22Rv1 (cell line): ENCODE measurements at regions not wholly inside any gene's neighbourhood (a gene's known extent, or its start where the extent isn't known, plus 50 kb on each side); places are given as distances from the start of the nearest gene placed in this dataset.

Experiments
- H3K27ac ChIP-seq: fragments of 450-650 bp; 2 replicates; pipeline ENCODE4 v1.5.1; 2017
- ZFX ChIP-seq: fragments of 450-650 bp; IDR thresholded peaks from 2 replicates; pipeline ENCODE4 v1.6.1; 2017; ENCODE audit warnings: antibody characterized with exemption, borderline replicate concordance
- TF ChIP-seq, protein P1 (sequence below): fragments of 450-650 bp; IDR thresholded peaks from 2 replicates; pipeline ENCODE4 v1.5.1; 2017; ENCODE audit warnings: mild to moderate bottlenecking

DNA sequence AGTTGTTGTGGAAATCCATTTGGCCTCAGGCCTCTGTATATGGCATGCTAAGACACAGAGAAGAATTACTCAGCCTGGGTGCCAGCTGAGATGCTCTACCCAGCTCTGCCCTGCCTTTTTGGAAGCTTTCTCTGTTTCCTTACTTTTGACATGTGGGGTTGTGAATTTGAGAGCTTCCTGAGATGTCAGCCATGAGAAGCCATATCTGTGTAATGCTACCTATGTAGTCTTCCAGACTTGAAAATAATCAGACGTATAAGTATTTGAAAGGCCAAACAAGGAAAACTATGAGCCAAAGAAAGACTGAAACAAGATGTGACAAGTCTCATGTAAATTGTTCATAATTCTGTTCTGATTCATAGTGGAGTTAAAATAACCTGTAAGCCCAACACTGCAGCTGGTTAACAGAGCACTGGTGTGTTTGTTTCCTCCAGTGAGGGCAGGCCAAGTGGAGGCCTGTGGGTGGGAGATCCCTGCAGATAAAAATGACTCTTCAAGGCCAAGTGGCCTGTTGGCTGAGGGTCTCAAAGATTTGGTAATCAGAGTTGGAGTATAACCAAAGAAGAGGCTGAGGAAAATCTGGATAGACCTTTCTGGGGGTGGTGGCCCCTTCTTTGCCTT, 94.0 kb downstream of the TMX1 start:
- H3K27ac ChIP-seq, result no peak overlapping the region
- TF ChIP-seq, protein P1, sequence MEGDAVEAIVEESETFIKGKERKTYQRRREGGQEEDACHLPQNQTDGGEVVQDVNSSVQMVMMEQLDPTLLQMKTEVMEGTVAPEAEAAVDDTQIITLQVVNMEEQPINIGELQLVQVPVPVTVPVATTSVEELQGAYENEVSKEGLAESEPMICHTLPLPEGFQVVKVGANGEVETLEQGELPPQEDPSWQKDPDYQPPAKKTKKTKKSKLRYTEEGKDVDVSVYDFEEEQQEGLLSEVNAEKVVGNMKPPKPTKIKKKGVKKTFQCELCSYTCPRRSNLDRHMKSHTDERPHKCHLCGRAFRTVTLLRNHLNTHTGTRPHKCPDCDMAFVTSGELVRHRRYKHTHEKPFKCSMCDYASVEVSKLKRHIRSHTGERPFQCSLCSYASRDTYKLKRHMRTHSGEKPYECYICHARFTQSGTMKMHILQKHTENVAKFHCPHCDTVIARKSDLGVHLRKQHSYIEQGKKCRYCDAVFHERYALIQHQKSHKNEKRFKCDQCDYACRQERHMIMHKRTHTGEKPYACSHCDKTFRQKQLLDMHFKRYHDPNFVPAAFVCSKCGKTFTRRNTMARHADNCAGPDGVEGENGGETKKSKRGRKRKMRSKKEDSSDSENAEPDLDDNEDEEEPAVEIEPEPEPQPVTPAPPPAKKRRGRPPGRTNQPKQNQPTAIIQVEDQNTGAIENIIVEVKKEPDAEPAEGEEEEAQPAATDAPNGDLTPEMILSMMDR, result no peak
- TF ChIP-seq ZFX, result no peak

DNA sequence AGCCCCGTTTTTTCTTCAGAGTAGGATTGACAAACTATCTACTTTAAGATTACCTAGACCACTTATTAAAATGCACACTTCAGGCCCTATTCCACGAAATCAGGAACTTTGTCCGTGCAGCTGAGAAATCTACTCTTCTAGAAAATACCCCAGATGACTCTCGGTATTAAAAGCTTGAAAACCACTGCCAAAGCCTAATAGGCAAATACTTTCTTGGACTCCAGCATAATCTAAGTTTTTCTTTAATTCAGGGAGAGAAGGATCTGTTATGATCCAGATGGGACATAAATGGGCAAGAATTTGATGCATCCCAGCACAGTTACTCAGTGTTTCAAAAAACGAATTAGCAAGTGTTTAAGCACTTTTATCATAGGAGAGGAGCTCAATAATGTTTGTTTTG, 94.5 kb downstream of the TMX1 start:
- TF ChIP-seq, protein P1, result no peak
- no peak for TF ChIP-seq ZFX
- no peak overlapping the region for H3K27ac ChIP-seq

DNA sequence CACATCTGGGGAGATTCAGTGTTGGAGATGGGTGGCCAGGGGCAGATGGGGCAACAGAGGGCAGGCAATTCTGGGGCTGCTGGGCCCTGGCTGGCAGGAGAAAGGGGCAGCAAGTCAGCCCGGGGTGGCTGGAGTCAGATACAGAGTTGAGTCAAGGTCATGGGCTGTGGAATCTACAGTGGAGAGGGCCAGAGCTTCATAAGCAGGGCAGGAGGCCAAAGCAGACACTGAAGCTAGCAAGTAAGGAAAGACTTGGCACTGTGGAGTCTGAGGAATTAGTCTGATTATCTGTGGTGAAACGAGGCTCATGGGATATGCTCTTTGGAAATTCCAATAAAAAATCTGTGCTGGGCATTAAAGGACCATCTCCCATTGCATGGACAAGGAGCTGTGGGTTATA, 95.5 kb downstream of the TMX1 start:
- H3K27ac ChIP-seq, result no peak overlapping the region
- TF ChIP-seq, protein P1, result no peak
- TF ChIP-seq ZFX, result no peak

DNA sequence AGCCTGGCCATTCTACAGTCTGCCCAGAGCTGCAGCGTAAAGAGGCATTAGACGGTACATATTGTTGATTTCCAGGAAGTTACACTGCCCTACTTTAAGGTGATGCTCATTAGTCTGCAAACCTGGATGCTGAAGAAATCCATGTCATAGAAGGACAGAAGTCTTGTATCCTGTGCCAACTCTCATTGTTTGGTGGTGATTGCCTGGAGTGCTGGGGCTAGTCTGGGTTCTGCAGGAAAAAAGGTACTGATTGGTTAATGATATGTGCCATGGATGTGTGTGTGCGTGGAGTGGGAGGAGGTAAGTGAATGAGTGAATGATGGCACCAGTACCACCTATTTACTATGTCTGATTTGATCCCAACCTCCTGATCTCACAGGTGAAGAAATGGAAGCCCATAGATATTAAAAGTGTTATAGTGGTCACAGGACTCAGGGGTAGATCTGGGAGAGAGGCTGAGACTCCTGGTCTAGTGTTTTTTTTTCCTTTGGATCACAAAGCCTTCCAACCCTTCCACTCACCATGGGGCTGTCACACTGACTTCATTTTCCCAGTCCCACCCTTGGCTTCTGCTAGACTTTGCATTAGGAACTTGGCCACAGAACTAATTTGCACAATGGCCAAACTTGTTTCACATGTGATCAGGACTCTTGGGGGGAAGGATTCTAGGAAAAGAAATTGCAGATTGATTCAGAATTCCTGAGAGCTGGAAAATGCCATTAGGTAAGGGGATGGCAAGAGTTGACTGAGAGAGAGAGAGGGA, 96.1 kb downstream of the TMX1 start:
- TF ChIP-seq ZFX, result no peak
- TF ChIP-seq, protein P1, result no peak
- no peak overlapping the region for H3K27ac ChIP-seq

DNA sequence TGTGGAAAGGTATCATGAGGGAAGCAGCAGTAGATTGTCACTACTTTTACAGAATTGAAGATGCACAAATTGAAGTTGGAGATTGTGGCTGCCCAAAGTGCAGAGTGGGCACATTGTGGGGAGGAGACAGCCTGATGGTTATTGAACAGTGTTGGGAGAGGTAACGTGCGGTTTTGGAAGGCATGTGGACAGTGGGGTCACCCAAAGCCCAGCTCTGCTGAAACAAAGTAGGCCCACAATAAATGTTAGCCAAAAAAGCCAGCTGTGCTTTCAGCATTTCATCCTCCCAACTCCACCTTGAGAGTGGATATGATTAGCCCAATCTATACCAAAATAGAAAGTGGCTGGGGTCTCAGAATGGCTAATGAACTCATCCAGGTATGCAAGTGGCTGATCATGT, 96.7 kb downstream of the TMX1 start:
- no peak overlapping the region for H3K27ac ChIP-seq
- TF ChIP-seq ZFX, result no peak
- TF ChIP-seq, protein P1, result no peak

DNA sequence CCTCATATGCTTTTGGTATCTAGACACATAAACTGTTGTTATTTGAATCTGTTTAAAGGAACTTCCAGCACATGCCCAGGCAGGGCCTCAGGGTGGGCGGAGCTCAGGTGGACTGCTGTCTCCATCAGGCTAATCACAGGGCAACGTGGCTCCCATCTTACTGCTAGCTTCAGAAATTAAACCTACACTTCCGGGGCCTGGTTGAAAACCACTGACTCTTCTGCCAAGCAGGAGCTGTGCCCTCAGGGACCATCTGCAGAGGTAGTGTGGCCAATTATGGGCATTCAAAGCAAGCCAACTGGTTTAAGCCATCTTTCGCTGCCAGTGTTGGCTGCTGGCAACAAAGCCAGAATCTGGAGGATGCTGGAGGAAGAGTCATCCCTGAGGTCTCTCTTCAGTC, 97.5 kb downstream of the TMX1 start:
- TF ChIP-seq ZFX, result no peak
- TF ChIP-seq, protein P1, result no peak
- no peak overlapping the region for H3K27ac ChIP-seq

DNA sequence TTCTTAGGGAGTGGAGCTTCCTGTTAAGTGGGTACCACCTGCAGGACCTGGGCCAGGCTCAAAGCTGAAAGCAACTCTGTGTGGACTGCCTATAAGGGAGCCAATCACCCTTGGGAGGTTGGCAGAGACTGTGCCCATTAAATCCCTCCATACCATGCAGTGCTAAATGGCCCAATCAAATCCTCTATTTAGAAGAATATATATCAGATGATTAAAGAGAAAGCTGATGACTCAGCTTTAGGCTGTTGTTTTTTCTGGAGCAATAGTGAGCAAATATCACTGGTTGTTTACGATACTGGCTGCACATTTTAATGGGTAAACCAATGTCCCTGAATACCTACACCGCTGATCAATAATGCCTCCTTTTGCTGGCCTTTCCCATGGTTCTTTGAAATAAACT, 101.3 kb downstream of the TMX1 start:
- peak overlapping the region; percentile 56 for H3K27ac ChIP-seq
- TF ChIP-seq, protein P1, result no peak
- TF ChIP-seq ZFX, result no peak
